GM12874 (cell line): ENCODE measurements at regions not wholly inside any gene's neighbourhood (a gene's known extent, or its start where the extent isn't known, plus 50 kb on each side); places are given as distances from the start of the nearest gene placed in this dataset.

ENCODE experiments used
- TF ChIP-seq, protein P1 (sequence below): IDR thresholded peaks from 2 replicates; pipeline ENCODE4 v1.5.1; 2011; ENCODE audit warnings: low read depth, mild to moderate bottlenecking, control low read depth, low read length, moderate library complexity; ENCODE audit not compliant: insufficient read depth

DNA sequence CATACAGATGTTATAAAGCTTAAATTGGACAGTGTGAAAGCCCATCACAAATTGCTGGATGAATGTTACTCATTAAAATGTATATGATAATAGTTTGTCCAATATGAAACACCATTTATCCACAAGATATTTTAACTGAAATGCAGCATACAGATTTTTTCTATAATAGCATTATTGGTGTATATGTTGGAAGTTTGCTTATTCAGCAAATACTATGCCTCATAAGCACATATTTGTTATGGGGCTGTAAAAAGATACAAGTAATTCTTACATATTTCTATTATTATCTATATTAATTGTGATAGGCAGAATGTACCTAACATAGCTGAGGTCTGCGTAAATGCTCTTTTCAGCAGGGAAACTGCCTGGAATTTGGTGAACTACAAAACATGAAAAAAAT, 790.5 kb downstream of the DIPK2A start:
- TF ChIP-seq, protein P1, sequence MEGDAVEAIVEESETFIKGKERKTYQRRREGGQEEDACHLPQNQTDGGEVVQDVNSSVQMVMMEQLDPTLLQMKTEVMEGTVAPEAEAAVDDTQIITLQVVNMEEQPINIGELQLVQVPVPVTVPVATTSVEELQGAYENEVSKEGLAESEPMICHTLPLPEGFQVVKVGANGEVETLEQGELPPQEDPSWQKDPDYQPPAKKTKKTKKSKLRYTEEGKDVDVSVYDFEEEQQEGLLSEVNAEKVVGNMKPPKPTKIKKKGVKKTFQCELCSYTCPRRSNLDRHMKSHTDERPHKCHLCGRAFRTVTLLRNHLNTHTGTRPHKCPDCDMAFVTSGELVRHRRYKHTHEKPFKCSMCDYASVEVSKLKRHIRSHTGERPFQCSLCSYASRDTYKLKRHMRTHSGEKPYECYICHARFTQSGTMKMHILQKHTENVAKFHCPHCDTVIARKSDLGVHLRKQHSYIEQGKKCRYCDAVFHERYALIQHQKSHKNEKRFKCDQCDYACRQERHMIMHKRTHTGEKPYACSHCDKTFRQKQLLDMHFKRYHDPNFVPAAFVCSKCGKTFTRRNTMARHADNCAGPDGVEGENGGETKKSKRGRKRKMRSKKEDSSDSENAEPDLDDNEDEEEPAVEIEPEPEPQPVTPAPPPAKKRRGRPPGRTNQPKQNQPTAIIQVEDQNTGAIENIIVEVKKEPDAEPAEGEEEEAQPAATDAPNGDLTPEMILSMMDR, result no peak

DNA sequence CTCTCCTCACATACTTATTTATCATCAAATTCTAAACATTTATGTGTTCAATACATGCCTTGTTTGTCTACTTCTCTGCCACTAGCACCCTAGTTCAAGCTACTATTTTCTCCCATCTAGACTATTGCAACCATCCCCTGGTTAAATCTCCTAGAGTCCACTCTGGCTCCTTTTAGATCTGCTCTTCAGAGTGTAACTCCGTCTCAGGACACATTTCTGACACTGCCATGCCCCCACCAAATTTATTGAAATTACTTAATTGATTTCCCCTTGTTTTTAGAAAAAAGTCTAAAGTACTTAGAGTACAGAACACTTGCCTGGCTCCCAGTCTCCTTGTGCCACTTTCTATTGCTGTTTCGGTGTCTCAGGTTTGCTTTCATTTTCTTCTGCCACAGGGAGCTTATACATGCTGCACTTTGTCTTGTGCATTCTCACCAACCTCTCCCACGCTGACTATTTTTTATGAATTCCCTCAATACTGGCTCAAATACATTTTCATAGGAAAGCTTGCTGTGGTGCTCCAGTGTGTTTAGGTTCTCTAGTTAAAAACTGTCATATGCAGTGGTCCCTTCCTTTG, 792.3 kb downstream of the DIPK2A start:
- TF ChIP-seq, protein P1, result no peak

DNA sequence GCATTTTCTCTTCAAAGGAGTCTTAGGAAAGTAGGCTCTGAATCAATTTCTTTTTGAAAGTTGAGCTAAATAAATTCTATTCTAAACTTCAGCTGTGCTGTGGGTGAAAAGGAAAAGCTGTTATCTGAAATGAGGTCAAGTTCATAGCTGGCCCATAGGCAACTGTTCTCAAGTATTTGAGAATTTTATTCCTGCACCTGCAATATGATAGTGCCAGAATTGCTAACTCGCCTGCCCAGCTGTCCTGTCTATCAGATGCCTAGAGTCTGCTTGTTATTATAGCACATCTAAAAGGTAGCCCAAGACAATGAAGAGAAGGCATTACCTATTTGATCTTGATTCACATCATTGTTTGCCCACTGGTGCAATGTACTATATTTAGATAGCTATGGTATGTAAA, 798.7 kb downstream of the DIPK2A start:
- TF ChIP-seq, protein P1, result no peak

DNA sequence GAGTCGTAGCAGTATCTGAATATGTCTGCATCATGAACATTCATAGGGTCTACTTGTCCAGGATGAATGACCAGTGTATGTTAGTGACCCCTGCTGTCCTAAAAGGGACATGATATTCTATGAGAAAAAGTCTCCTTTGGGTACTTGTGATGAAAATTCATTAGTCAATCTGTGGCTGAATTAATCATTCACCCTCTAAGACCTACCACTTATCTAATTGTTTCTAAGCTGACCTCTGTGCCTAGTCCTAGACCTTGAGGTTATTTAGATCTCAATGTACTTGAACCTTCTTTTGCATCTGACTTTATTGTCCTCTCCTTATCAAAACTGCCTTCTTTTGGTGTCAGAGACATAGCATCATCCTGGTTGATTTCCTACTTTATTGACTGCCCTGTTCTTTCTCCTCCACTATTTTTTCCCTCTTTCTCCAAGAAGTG, 799.3 kb downstream of the DIPK2A start:
- TF ChIP-seq, protein P1, result 0 out of 2 replicates have a peak, but pooled peaks have one; percentile 13

DNA sequence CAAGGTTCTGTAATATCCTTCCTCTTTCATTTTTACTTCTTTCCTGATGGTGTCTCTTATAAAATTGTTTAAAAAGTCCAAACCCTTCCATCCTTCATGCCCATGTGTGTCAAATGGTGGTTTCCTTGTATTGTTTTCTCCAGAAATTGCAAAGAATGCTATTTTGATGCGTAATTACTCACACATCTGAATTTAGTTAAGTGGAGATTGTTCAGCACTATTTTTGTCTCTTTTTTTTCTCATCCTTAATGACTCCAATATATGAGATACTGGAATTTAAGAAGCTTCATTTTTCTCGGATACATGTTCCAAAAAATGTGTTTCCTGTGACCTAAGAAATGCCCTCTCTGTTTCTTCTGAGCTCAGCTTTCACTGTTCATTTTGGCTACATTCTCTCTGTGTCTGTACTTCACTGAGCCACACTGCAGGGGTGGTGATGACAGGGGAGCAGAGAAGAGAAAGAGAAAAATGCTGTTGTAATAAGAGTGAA, 799.8 kb downstream of the DIPK2A start:
- TF ChIP-seq, protein P1, result no peak

DNA sequence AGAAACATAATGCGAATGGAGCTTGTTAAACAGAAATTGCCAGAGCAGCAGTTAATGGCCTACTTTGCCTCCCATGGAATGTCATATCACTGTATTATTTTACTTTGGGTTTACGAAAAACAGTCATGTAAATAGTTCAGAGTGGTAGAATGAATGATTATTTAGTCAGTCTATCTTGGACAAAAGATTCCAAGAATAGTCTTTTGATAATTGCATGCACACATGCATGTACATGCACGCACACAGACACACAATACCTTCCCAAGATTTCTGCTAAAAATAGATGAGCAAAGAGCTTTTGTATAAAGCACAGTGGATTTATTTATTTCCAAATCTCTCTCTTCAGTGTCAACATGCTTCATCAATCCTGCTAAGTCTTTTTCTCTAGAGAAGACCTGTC, 800.7 kb downstream of the DIPK2A start:
- TF ChIP-seq, protein P1, result no peak

DNA sequence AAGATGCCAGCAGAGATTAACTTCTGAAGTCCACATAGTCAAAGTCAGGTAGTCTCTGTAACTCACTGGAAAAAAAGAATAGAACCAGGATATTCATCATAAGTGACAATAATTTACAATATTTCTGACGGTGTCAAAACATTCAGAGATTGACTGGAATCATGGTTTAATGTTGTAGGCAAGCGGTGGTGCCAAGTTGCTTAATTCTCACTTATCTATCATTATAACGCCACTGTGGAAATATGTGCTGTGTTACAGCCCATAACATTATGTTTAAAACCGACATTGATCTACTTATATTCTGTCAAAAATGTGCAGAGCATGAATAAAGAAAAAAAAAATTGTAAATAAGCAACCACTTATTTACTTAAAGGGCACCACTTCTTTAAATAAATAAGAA, 801.7 kb downstream of the DIPK2A start:
- TF ChIP-seq, protein P1, result no peak

DNA sequence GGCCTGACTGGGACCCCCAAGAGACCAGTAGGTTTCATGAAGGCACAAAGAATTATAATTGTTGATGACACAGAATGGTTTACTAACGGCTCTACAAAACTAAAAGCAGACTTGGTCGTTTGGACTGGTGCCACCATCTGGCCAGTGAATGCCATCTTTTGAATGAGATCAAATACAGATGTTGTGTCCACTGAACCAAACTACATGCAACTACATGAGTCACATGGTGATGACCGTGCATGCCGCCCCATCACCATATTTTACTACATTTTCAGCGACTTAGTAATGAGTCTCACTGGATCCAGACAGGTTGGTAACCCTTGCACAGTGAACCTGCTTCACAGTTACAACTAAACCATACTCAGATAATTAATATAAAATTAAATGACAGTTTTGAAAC, 803.3 kb downstream of the DIPK2A start:
- TF ChIP-seq, protein P1, result 0 out of 2 replicates have a peak, but pooled peaks have one; percentile 0
